Parathyroid adenoma (tissue), 2 donors: ENCODE measurements at regions not wholly inside any gene's neighbourhood (a gene's known extent, or its start where the extent isn't known, plus 50 kb on each side); places are given as distances from the start of the nearest gene placed in this dataset.

Source experiments
- H2AFZ ChIP-seq: fragments of 300-600 bp; sonication (generic); one replicate; pipeline ENCODE4 v1.7.0; 2017; ENCODE audit warnings: antibody characterized with exemption, mild to moderate bottlenecking
- H3K27ac ChIP-seq: fragments of 300-600 bp; sonication (generic); one replicate; pipeline ENCODE4 v1.7.0; 2017
- H3K27me3 ChIP-seq: fragments of 300-600 bp; sonication (generic); one replicate; pipeline ENCODE4 v1.7.0; 2017; ENCODE audit warnings: low read length; ENCODE audit not compliant: control insufficient read depth, insufficient read depth
- H3K36me3 ChIP-seq: fragments of 300-600 bp; sonication (generic); one replicate; pipeline ENCODE4 v1.7.0; 2017; ENCODE audit warnings: low read length; ENCODE audit not compliant: control insufficient read depth, insufficient read depth
- H3K4me1 ChIP-seq: fragments of 300-600 bp; sonication (generic); one replicate; pipeline ENCODE4 v1.7.0; 2017; ENCODE audit warnings: control low read depth
- H3K4me2 ChIP-seq: fragments of 300-600 bp; sonication (generic); one replicate; pipeline ENCODE4 v1.7.0; 2017; ENCODE audit warnings: low read length
- H3K4me3 ChIP-seq: fragments of 300-600 bp; sonication (generic); one replicate; pipeline ENCODE4 v1.7.0; 2017; ENCODE audit warnings: low read depth, low read length
- H3K79me2 ChIP-seq: fragments of 300-600 bp; sonication (generic); one replicate; pipeline ENCODE4 v1.7.0; 2017; ENCODE audit warnings: control low read depth
- H3K9ac ChIP-seq: fragments of 300-600 bp; sonication (generic); one replicate; pipeline ENCODE4 v1.7.0; 2017; ENCODE audit warnings: mild to moderate bottlenecking
- H3K9me3 ChIP-seq: fragments of 300-600 bp; sonication (generic); one replicate; pipeline ENCODE4 v1.7.0; 2017; ENCODE audit warnings: low read length; ENCODE audit not compliant: control insufficient read depth
- TF ChIP-seq, protein P1 (sequence below): fragments of 300-600 bp; sonication (generic); IDR thresholded peaks from one replicate; pipeline ENCODE4 v1.7.0; 2017; ENCODE audit warnings: antibody characterized with exemption, mild to moderate bottlenecking
- donor health status: primary hyperparathyroidism.

DNA sequence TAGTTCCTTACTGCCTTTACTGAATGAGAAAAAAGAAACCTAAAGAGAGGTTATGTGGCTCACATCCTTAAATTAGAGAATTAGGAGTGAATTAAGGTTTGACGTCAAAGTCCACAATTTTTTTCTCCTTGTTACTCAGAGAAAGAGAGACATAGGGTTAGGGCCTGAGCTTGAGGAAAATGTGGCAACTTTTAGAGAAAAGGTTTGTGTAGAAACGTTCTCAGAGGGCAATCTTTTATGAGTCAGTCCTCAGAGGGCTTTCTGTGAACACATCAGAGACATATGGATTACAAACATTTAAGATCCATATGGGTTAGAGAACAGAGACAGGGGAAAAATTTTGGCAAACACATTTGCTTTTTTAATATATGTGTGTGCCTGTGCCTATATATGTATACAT lies 242.8 kb downstream of the TGFB2 start:
- H3K27ac ChIP-seq: no peak overlapping the region
- H3K36me3 ChIP-seq: no peaks in the 10 kb centered on the region
- H3K4me2 ChIP-seq: no peak overlapping the region
- TF ChIP-seq, protein P1, sequence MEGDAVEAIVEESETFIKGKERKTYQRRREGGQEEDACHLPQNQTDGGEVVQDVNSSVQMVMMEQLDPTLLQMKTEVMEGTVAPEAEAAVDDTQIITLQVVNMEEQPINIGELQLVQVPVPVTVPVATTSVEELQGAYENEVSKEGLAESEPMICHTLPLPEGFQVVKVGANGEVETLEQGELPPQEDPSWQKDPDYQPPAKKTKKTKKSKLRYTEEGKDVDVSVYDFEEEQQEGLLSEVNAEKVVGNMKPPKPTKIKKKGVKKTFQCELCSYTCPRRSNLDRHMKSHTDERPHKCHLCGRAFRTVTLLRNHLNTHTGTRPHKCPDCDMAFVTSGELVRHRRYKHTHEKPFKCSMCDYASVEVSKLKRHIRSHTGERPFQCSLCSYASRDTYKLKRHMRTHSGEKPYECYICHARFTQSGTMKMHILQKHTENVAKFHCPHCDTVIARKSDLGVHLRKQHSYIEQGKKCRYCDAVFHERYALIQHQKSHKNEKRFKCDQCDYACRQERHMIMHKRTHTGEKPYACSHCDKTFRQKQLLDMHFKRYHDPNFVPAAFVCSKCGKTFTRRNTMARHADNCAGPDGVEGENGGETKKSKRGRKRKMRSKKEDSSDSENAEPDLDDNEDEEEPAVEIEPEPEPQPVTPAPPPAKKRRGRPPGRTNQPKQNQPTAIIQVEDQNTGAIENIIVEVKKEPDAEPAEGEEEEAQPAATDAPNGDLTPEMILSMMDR: no peak
- H3K4me3 ChIP-seq: no peak overlapping the region
- no peaks in the 10 kb centered on the region for H3K9me3 ChIP-seq
- no peaks in the 10 kb centered on the region for H3K79me2 ChIP-seq
- no peak overlapping the region for H2AFZ ChIP-seq
- H3K4me1 ChIP-seq: no peaks in the 10 kb centered on the region
- no peak overlapping the region for H3K9ac ChIP-seq
- H3K27me3 ChIP-seq: no peaks in the 10 kb centered on the region

DNA sequence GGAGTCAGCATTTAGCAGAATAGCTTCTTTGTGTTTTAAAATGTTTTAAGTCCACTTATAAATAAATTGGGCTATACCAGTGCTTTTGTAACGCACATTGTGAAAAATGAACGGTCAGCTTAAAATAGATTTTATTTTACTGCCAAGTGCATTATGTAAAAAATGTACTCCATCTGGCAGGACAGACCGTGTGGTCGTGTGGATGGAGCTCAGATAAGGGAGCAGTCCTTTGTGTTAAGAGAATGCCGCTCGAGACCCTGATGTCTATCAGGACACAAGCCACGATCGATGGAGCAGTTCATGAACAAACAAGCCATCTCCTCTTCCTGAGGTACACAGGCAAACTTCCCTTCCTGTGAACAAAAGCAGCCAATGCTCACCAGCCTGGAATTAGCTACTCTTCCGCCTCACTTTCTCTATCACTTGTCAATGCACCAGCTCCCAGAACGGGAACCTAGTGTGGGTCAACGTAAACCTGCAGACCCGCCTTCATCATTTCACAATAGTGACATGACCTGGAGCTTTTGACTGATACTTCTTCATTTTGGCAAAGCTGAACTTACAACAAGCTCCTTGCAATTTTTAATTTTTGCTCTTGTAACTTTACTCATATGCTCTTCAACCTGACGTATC lies 243.5 kb downstream of the TGFB2 start:
- no peak overlapping the region for H3K9ac ChIP-seq
- no peaks in the 10 kb centered on the region for H3K4me1 ChIP-seq
- no peaks in the 10 kb centered on the region for H3K36me3 ChIP-seq
- TF ChIP-seq, protein P1: no peak
- H3K9me3 ChIP-seq: no peaks in the 10 kb centered on the region
- H3K4me2 ChIP-seq: no peak overlapping the region
- no peak overlapping the region for H3K27ac ChIP-seq
- H3K27me3 ChIP-seq: no peaks in the 10 kb centered on the region
- no peak overlapping the region for H2AFZ ChIP-seq
- H3K4me3 ChIP-seq: no peak overlapping the region
- no peaks in the 10 kb centered on the region for H3K79me2 ChIP-seq

DNA sequence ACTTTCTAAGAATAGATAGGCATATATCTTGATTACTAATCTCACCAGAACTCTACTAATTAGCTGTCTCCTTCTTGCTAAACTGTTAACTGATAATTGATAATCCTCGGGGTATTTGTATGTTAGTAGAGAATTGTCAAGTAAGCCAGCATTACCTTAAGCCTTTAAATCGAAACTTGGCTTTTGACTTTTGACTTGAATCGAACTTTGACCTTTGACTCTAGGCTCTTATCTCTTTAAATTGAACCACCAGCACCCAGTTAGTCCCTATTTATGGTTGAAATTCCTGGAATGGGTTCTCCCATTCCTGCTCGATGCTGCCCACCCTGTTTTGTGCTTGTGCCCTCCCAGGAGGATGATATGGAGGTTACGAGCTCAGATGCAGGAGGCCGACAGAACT lies 244.4 kb downstream of the TGFB2 start:
- H2AFZ ChIP-seq: no peak overlapping the region
- no peaks in the 10 kb centered on the region for H3K79me2 ChIP-seq
- H3K4me3 ChIP-seq: no peak overlapping the region
- TF ChIP-seq, protein P1: no peak
- no peak overlapping the region for H3K27ac ChIP-seq
- H3K4me2 ChIP-seq: no peak overlapping the region
- H3K9ac ChIP-seq: no peak overlapping the region
- H3K36me3 ChIP-seq: no peaks in the 10 kb centered on the region
- H3K9me3 ChIP-seq: no peaks in the 10 kb centered on the region
- H3K27me3 ChIP-seq: no peaks in the 10 kb centered on the region
- no peaks in the 10 kb centered on the region for H3K4me1 ChIP-seq

DNA sequence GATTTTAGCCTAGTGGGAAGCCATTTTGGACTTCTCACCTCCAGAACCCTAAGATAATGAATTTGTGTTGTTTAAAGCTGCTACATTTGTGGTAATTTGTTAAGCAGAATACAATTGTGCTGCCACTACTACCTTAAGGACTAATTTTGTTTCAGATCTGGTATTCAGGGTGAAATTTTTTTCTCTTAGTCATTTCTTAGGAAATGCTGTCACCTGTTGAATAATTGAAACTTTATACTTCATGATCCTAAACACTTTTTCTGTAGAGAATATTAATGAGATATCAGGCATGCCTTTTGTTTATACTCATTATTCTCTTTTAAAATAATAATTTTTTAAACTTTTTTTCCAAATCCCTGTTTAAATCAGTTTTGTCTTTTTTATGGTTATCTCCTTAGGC lies 246.8 kb downstream of the TGFB2 start:
- Histone ChIP-seq H2AFZ (no peak overlapping the region), H3K4me2 (no peak overlapping the region), H3K9ac (no peak overlapping the region), H3K79me2 (no peaks in the 10 kb centered on the region), H3K27ac (no peak overlapping the region), H3K4me3 (no peak overlapping the region), H3K4me1 (no peaks in the 10 kb centered on the region), H3K9me3 (no peaks in the 10 kb centered on the region), H3K27me3 (no peaks in the 10 kb centered on the region), H3K36me3 (no peaks in the 10 kb centered on the region)
- TF ChIP-seq, protein P1: no peak

DNA sequence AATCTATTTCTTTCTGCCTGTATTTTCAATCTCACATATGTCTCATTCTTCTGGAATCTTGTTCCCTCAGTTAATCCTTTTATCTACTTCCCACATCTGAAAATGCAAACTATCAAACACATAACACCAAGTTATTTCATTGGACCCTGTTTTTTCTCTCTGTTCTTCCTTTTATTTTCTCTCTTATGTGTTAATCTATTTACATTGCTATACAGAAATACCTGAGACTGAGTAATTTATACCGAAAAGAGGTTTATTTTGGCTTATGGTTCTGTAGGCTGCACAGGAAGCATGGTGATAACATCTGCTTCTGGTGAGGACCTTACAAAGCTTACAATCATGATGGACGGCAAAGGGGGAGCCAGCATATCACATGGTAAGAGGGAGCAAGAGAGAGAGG lies 247.6 kb downstream of the TGFB2 start:
- H3K36me3 ChIP-seq: no peaks in the 10 kb centered on the region
- H3K4me1 ChIP-seq: no peaks in the 10 kb centered on the region
- H3K79me2 ChIP-seq: no peaks in the 10 kb centered on the region
- H3K27ac ChIP-seq: no peak overlapping the region
- no peak overlapping the region for H3K4me2 ChIP-seq
- H3K27me3 ChIP-seq: no peaks in the 10 kb centered on the region
- H2AFZ ChIP-seq: no peak overlapping the region
- H3K9me3 ChIP-seq: no peaks in the 10 kb centered on the region
- no peak overlapping the region for H3K4me3 ChIP-seq
- TF ChIP-seq, protein P1: no peak
- no peak overlapping the region for H3K9ac ChIP-seq
